Activated CD8-positive, alpha-beta memory T cell treated with anti-CD3 and anti-CD28 coated beads, Interleukin-2, amount 50 U/mL, for 24 hours (primary cell): ENCODE measurements at regions not wholly inside any gene's neighbourhood (a gene's known extent, or its start where the extent isn't known, plus 50 kb on each side); places are given as distances from the start of the nearest gene placed in this dataset.
"Not testable (repeated sequence)": the region's sequence is repeated elsewhere in the genome, so short reads cannot be mapped to it uniquely, and the experiment has no call there.

Source experiments
- DNase-seq: peaks from one replicate; pipeline ENCODE4 v3.0.0-alpha.2; 2020; ENCODE audit errors: extremely low read depth

DNA sequence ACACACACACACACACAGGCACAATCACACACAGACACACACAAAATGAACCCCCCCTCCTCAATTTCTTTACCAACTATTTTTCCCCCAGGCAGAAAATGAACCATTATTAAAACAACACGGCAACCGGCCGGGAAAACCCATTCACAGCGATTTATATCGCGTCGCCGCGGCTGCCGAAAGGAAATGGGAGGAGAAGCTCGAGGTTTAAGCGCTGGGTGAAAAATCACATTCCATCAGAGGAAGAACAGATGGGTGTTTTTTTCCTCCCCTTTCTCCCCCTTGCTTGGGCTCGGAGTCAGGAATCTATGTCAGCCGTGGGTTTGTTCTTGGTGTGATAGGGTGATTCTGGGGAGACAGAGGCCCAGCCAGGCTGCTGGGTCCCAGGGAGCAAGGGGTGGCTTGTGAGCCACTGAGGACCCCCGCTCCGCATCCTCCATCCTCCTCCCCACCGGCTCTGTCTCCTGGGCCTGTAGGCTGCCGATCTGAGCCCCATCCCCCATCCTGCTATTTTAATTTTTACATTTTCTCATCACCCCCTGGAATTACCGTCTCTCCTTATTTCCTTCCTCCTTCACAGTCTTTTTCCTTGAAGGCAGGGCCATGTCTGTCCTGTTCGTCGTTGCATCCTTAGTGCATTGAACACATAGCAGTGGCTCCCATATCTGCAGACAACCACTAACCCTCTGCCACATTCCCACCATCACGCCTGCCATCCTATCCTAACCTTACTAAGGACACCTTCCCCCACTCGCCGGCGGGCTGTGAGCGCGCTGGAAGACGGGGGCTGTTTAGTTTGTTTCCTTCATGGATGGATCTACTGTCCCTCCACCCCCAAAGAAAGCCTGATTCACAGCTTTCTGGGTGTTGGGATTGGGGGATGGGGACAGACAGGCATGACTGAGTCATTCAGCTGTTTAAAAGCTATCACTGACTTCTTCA, 137.7 kb downstream of the CRLF3 start:
- DNase-seq, result not testable (repeated sequence)

DNA sequence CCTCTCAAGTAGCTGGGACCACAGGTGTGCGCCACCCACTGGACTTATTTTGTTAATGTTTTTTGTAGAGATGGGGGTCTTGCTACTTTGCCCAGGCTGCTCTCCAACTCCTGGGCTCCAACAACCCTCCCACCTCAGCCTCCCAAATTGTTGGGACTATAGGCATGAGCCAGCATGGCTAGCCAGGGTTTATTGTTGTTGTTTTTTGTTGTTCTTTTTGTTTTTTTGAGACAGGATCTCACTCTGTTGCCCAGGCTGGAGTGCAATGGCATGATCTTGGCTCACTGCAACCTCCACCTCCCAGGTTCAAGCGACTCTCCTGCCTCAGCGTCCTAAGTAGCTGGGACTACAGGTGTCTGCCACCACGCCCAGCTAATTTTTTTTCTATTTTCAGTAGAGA, 142.2 kb downstream of the CRLF3 start:
- DNase-seq, result not testable (repeated sequence)

DNA sequence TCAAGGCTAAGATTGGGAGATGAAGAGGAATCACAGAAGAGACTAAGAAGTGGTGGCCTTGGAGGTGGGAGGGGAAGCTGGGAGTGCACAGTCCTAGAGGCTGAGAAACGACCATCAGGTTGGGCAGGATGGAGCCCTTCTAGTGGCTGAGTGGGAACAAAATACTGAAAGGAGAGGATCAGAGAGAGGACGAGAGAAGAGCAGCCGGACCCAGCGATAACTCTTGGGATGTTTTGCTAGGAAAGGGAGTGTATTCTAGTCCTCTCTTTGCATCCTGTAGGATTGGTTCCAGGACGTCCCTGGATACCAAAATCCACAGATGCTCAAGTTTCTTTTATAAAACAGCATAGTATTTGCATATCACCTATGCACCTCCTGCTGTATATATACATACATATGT, 143.8 kb downstream of the CRLF3 start:
- DNase-seq, result not testable (repeated sequence)

DNA sequence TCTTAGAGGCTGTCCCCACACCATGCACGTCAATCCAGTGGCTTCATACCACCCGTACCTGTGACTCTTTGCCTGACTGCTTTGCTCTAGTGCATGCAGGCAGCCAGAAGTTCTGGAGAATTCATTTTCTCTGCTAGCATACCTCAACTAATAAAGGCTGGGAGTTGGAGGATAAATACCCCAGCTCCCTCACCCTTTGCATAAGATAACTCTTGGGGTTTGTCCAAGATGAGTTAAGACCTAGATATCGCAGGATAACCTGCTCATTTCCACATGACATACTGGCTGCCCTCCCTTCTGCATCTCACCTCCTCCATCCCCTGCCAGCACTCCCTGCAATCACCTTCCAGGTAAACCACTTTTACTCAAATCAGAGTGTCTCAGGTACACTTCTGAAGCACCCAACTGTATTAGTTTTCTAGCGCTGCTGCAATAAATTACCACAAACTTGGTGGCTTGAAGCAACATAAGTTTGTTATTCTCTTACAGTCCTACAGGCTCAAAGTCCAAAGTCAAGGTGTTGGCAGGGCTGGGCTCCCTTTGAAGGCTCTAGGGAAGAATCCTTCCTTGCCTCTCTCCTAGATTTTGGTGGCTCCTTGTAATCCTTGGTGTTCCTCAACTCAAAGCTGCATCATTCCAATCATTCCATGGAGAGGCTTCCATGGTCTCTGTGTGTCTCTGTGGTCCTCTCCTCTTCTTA, 146.8 kb downstream of the CRLF3 start:
- DNase-seq, result no peak

DNA sequence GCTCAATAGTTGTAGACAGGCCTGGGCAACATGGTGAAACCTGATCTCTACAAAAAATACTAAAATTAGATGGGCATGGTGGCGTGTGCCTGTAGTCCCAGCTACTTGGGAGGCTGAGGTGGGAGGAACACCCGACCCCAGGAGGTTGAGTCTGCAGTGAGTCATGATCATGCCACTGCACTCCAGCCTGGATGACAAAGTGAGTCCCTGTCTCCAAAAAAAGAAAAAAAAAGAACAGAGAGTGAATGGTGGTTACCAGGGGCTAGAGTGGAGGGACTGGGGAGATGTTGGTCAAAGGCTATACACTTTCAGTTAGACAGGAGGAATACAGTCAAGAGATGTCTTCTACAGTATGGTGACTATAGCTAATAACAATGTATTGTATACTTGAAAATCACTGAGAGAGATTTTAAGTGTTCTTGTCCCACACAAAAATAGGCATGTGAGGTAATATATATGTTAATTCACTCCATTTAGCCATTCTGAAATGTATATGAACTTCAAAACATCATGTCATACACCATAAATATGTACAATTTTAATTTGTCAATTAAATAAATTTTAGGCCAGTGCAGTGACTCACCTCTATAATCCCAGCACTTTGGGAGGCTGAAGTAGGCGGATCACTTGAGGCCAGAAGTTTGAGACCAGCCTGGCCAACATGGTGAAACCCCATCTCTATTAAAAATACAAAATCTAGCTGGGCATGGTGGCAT, 148.6 kb downstream of the CRLF3 start:
- not testable (repeated sequence) for DNase-seq

DNA sequence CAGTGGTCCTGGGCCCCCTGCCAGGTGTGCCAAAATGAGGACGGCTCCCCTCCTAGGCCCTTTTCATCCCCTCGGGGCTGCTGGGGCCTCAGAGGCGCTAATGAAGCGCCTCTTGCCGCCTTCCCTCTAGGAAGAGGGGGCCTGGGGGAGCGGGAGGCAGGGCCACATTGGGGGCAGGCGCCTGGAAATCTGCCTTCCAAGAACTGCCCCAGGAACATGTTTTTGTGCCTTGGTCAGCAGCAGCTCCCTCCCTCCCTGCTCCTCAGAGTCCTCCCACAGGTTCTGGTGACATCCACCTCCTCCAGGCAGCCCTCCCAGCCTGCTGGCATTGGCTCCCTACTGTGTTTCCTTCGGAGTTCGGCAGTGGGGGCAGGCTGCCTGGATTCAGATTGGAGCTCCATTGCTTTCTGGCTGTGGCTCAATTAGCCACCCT, 155.3 kb downstream of the CRLF3 start:
- DNase-seq, result not testable (repeated sequence)

DNA sequence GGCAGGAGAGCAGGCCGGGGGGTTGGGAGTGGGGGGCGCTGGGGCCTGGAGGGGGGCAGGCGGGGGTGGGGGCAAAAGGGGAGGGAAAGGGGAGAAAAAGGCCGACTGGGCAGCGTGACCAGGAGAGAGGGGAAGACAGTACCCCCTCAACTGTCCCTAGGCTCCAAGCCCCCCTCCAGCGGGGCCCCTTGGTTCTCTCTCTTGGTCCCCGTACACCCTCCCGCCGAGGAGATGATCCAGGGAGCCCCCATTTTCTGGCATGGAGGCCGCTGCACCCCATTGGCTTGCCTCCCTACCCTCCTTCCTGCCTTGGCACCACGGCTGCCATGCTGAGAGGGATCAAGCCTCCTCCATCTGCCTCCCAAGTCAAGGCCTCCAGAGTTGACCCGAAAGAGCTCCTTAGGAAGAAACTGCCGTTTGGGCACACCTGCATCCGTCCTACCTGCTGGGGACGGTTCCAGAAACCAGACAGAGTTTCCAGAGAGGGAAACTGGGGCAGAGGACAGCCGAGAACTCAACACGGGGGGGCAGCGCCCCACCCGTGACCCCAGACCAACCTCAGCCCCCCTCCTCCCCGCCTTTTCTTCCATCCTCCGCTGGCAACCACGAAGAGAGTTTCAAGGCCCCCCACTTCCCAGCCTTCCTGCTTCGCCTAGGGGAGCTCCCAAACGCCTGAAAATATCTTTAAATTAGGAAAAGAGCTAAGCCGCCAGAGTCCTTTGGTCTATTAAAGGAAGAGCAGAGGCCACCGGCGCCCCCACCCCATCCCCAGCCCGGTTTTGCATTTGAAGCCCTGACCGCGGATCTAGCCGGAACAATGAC, 155.9 kb downstream of the CRLF3 start:
- DNase-seq, result not testable (repeated sequence)

DNA sequence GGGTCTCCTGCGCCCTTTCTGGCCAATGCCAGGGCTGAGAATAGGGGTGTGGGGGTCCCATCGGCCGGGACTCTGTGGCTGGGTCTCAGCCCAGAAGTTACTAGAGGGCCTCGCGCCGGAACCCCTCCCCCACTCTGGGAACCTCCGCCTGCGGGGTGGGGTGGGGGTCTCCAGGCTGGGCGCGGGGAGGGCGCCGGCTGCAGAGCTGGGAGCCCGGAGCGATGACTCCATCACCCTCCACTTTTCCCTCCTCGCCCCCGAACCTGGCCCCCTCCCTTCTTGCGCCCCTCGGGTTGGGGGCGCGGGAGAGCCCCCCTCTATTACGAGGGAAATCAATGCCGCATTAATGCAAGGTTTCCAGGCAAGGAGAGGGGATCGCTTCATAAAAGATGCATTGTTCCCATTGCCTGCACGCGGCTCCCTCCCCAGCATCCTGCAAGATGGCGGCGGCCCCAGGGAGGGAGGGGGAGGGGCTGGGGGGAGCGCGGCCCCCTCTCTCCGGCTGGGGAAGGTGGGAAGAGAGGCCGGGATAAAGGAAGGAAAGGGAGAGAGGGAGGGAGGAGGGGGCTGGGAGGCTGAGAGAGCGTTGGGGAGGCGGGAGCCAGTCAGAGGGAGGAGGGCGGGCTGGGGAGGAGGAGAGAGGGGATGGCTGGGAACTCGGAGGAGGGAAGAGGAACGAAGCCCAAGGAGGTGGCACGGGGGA, 156.7 kb downstream of the CRLF3 start:
- not testable (repeated sequence) for DNase-seq

DNA sequence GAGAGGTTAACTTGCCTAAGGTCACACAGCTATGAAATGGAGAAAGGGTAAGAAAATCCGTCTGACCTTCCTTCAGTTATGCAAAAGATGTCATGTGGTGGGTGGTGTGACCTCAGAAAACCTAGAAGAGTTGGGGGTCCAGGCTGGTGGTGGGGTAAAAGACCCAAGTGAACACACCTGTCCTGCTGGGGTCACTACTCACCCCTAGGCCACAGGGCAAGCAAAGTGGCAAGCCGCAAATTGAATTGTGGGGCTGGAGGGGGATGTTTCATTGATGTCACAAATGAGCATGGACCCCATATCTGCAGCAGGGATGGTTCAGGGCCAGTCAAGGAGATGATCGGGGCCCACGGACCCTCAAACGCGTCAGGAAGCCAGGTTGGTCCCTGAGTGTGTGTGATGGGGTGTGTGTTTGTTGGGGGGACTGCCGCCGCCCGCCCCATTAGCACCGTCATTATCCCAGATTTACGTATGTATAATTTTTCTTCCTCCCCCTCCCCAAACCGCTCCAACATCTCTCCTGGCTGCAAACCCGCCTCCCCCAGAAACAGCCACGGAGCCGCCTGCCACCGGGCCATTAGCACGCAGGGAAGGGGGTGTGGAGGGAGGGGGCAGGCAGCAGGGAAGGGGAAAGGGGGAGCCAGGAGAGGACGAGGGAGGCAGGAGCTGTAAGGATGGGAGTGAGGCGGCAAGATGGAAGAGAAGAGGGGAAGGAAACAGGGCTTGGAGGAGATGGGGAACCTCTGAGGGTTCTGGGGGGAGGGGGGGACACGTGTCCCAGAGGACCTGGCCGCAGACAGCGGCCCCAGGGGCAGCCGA, 157.4 kb downstream of the CRLF3 start:
- DNase-seq, result not testable (repeated sequence)

DNA sequence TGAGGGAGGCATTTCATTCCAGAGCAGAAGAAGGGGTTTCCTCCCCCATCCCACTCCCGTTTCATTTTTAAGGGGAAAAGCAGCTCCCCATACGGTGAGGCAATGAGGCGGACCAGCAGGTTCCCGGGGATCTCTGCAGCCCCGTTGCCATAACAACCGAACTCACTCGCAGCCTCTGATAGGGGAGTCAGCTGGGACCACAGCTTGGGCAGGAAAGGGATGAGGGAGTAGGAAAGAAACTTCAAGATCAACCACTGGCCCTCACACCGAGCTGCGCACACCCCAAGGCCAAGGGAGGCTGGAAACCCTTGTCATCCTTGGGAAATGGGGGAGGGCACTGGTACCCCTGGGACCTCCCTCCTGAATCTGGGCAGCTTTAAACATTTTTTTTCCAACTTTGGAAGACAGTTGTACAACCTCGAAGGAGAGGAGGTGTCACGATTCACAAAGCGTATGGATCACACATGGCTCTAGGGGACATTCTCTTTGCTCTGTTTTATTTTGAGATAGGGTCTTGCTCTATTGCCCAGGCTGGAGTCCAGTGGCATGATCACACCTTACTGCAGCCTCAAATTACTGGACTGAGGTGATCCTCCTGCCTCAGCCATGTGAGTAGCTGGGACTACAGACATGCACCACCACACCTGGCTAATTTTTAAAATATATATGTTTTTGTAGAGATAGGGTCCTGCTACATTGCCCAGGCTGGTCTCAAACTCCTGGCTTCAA, 160.6 kb downstream of the CRLF3 start:
- DNase-seq, result not testable (repeated sequence)

DNA sequence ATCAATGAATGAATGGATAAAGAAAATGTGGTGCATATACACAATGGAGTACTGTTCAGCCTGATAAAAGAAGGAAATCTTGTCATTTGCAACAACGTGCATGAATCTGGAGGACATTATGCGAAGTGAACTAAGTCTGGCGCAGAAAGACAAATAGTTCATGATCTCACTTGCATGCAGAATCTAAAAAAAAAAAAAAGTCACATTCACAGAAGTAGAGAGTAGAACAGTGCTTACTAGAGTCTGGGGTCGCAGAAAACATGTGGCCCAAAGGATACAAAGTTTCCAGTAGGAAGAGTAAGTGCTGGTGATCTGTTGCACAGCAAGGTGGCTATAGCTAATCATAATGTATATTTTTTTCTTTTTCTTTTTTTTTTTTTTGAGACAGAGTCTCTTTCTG, 167.3 kb downstream of the CRLF3 start:
- DNase-seq, result not testable (repeated sequence)

DNA sequence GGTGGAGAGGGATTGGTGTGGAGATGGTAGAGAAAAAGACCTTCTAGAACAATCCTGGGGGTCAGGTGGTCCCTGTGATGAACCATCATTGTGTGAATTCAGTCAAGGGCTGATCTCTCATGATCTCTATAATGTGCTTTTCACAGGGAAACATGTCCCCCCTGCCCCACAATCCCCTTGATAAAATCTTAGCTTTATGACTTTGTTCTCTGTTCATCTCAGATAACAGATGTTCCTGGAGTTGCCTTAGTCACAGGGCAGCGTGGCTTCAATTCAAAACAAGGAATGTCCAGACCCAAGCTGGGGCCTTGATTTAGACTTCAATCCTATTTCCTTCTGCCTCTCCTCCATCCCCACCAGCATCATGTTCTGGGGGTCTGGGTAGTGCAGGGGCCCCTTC, 171.5 kb downstream of the CRLF3 start:
- DNase-seq, result not testable (repeated sequence)

DNA sequence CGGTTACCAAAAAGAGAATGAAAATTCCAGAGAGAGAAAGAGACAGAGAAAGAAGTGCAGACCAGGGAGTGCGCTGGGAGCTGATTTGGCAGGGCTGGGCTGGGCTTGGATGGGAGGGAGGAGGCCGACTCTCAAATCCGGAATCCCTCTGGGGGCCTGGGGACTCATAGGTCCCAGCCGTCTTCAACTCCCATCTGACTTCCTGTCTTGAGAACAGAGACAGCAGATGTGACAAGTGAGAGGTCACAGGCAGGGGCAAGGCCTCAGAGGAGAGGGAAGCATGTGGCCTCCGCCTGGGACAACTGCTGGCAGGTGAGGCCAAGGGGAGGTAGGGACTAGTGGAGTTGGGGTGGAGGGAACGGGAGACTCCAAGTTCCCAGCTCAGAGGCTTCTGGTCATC, 172.9 kb downstream of the GOSR1 start:
- not testable (repeated sequence) for DNase-seq

DNA sequence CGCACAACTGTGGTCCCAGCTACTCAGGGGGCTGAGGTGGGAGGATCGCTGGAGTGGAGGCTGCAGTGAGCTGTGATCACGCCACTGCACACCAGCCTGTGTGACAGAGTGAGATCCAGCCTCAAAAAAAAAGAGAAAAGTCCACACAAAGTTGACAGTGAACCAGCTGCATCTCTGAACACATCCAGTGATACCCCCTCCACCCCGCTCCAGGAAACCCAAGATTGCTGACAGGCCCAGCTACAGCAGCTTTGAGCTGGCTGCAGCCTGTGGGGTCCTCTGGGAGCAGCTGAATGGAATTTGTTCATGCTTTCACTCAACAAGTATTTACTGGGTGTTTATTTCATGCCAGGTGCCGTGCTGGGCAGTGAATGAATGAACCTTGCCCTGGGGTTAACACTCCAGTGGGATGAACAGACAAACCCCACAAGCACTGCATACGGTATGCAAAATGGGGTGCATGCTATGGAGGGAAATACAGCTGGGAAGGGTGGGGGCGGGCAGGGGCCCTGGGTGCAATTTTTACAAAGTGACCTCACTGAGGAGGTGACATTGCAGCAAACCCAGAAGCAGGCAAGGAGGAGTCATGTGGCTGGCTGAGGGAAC, 170.9 kb downstream of the GOSR1 start:
- not testable (repeated sequence) for DNase-seq

DNA sequence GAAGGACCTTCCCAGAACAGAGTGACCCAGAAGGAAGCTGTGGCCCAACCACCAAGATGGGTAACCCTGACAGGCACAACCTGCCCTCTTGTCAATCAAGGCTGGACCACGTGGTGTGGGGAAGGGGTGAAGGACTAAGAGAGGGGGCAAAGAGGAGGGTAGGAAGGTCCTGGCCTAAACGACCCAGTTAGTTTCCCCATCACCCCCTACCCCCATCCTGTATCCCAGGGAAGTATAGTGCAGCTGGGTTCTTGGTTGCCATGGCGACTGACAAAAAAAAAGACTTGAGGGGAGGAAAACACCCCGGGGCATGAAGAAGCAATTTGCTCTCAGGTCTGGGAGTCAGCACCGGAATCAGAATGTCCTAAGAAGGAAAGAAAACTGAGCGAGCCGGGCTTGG, 168.7 kb downstream of the GOSR1 start:
- DNase-seq, result not testable (repeated sequence)

DNA sequence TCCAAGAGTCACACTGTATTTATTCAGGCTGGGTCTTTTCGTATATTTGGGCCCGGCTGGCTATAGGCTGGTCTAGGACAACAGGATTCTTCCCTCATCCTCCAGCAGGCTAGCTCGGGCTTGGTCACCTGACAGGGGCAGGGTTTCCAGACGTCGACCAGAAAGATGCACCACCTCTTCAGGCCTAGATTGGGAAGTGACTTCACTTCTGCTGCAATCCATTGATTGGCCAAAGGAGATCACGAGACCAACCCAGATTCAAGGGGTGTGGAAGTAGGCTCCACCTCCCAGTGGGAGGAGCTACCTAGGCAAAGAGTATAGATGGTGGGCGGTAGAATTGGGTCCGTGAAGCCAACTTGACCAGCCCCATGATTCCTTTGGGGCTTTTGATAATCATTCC, 167.5 kb downstream of the GOSR1 start:
- DNase-seq, result not testable (repeated sequence)

DNA sequence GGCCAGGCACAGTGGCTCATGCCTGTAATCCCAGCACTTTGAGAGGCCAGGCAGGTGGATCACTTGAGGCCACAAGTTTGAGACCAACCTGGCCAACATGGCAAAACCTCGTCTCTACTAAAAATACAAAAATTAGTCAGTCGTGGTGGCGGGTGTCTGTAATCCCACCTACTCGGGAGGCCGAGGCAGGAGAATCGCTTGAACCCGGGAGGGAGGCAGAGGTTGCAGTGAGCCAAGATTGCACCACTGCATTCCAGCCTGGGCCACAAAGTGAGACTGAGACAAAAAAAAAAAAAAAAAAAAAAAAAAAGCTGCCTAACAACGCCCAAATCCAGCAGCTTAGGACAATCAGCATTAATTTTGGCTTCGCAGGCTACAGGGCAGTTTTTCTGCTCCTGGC, 167.1 kb downstream of the GOSR1 start:
- not testable (repeated sequence) for DNase-seq

DNA sequence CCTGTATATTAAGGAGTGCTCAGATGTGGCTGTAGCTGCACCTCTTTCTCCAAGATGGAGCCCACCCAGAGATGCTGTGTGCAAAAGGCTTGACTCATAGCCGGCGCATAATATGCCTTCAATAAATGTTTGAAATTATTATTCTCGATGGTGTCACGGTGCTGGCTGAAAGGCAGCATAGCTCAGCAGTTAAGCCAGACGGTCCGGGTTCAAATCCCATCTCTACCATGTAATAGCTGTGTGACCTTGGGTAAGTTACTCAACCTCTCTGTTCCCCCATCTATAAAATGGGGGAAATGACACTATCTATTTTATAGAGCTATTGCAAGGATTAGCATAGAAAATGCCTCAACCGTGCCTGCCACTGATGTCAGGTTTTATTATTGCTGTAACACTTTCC, 164.2 kb downstream of the GOSR1 start:
- not testable (repeated sequence) for DNase-seq

DNA sequence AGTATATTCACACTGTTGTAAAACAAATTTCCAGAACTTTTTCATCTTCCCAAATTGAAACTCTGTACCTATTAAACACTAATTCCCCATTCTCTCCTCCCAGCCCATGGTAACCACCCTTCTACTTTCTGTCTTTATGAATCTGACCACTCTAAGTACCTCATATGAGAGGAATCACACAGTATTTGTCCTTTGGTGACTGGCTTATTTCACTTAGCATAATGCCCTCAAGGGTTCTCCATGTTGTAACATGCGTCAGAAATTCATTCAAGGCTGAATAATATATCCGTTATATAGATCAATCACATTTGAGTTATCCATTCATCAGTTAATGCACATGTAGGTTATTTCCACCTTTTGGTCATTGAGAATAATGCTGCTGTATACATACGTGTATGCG, 162.2 kb downstream of the GOSR1 start:
- not testable (repeated sequence) for DNase-seq
